OCI-LY1 (cell line): ENCODE measurements at regions not wholly inside any gene's neighbourhood (a gene's known extent, or its start where the extent isn't known, plus 50 kb on each side); places are given as distances from the start of the nearest gene placed in this dataset.

ENCODE experiments used
- H2AFZ ChIP-seq: fragments of 200-600 bp; sonication (generic), shearing (Covaris generic); 2 replicates; pipeline ENCODE4 v1.6.0; 2014; ENCODE audit warnings: antibody characterized with exemption, mild to moderate bottlenecking, low read length
- H3F3A ChIP-seq: fragments of 200-600 bp; sonication (generic), shearing (Covaris generic); 2 replicates; pipeline ENCODE4 v1.6.0; 2014; ENCODE audit warnings: mild to moderate bottlenecking, antibody characterized with exemption, low read length, moderate library complexity; ENCODE audit not compliant: insufficient read depth
- H3K27ac ChIP-seq: fragments of 200-600 bp; sonication (generic); 2 replicates; pipeline ENCODE4 v1.5.1; 2014; ENCODE audit warnings: low read length, mixed run types, mild to moderate bottlenecking, low read depth; ENCODE audit not compliant: poor library complexity, severe bottlenecking
- H3K27me3 ChIP-seq: fragments of 200-600 bp; sonication (generic); 2 replicates; pipeline ENCODE4 v1.6.0; 2014; ENCODE audit warnings: antibody characterized with exemption, mild to moderate bottlenecking, low read length, moderate library complexity; ENCODE audit not compliant: insufficient read depth
- H3K36me3 ChIP-seq: fragments of 200-600 bp; sonication (generic); 2 replicates; pipeline ENCODE4 v1.6.1; 2014; ENCODE audit warnings: mild to moderate bottlenecking, antibody characterized with exemption, low read length, moderate library complexity, mixed read lengths; ENCODE audit not compliant: insufficient read depth
- H3K4me1 ChIP-seq: fragments of 200-600 bp; sonication (generic); 2 replicates; pipeline ENCODE4 v1.5.1; 2014; ENCODE audit warnings: mild to moderate bottlenecking, low read length, moderate library complexity; ENCODE audit not compliant: insufficient read depth, severe bottlenecking
- H3K4me2 ChIP-seq: fragments of 200-600 bp; sonication (generic), shearing (Covaris generic); 2 replicates; pipeline ENCODE4 v1.6.1; 2014; ENCODE audit warnings: low read length
- H3K4me3 ChIP-seq: fragments of 200-600 bp; sonication (generic); 2 replicates; pipeline ENCODE4 v1.5.1; 2014; ENCODE audit warnings: low read length, low read depth, mild to moderate bottlenecking, mixed read lengths; ENCODE audit not compliant: poor library complexity, severe bottlenecking
- H3K79me2 ChIP-seq: fragments of 200-600 bp; shearing (Covaris generic); 2 replicates; pipeline ENCODE4 v1.6.1; 2016; ENCODE audit warnings: mixed run types, low read length, mixed read lengths; ENCODE audit not compliant: insufficient read depth
- H3K9ac ChIP-seq: fragments of 200-600 bp; sonication (generic), shearing (Covaris generic); 2 replicates; pipeline ENCODE4 v1.6.1; 2014; ENCODE audit warnings: mild to moderate bottlenecking, low read length, mixed read lengths
- H3K9me2 ChIP-seq: fragments of 200-600 bp; sonication (generic), shearing (Covaris generic); 2 replicates; pipeline ENCODE4 v1.6.1; 2014; ENCODE audit warnings: low read depth, mild to moderate bottlenecking, low read length, mixed read lengths
- H3K9me3 ChIP-seq: fragments of 200-600 bp; shearing (Covaris generic); 2 replicates; pipeline ENCODE4 v1.6.1; 2014; ENCODE audit warnings: low read length, mixed read lengths
- H4K20me1 ChIP-seq: fragments of 200-600 bp; sonication (generic), shearing (Covaris generic); 2 replicates; pipeline ENCODE4 v1.6.0; 2016; ENCODE audit warnings: mild to moderate bottlenecking, low read length; ENCODE audit not compliant: insufficient read depth
- CTCF ChIP-seq: fragments of 200-600 bp; sonication (generic), shearing (Covaris generic); IDR thresholded peaks from 2 replicates; pipeline ENCODE4 v1.5.1; 2017; ENCODE audit warnings: mild to moderate bottlenecking, antibody characterized with exemption, low read length, moderate library complexity, mixed read lengths
- EZH2 ChIP-seq: fragments of 200-600 bp; sonication (generic), shearing (Covaris generic); IDR thresholded peaks from 2 replicates; pipeline ENCODE4 v1.8.0; 2017; ENCODE audit warnings: borderline replicate concordance, mixed run types, mild to moderate bottlenecking, antibody characterized with exemption, low read length, moderate library complexity, mixed read lengths

- TF ChIP-seq CTCF = peak; percentile 32
- no peak for TF ChIP-seq EZH2
- peaks cover 15% of the 10 kb centered on the region for H3K4me1 ChIP-seq
- H3K9me3 ChIP-seq = peaks cover 12% of the 10 kb centered on the region
- no peaks in the 10 kb centered on the region; the same call in 1 of the 2 replicates for H3F3A ChIP-seq
- H3K36me3 ChIP-seq = peaks cover 12% of the 10 kb centered on the region; the same call in 1 of the 2 replicates
- no peaks in the 10 kb centered on the region for H4K20me1 ChIP-seq
- H3K4me2 ChIP-seq = peak overlapping the region; percentile 11; the same call in 1 of the 2 replicates
- no peaks in the 10 kb centered on the region for H3K27me3 ChIP-seq
- no peak overlapping the region for H3K9ac ChIP-seq
- H2AFZ ChIP-seq = peak overlapping the region; percentile 41; the same call in 1 of the 2 replicates
- H3K79me2 ChIP-seq = no peaks in the 10 kb centered on the region
- no peaks in the 10 kb centered on the region for H3K9me2 ChIP-seq
- H3K4me3 ChIP-seq = no peak overlapping the region
- H3K27ac ChIP-seq = peak overlapping the region; percentile 62
These were observed 775.3 kb upstream of the POU3F3 start for GRCh38 chr2:104078431-104079157.

GRCh38 chr2:104088745-104089144 is 765.2 kb upstream of the POU3F3 start:
- no peaks in the 10 kb centered on the region for H3K27me3 ChIP-seq
- no peak overlapping the region for H3K9ac ChIP-seq
- H3K27ac ChIP-seq = no peak overlapping the region
- H3K79me2 ChIP-seq = no peaks in the 10 kb centered on the region
- TF ChIP-seq EZH2 (no peak), CTCF (no peak)
- H3K36me3 ChIP-seq = no peaks in the 10 kb centered on the region; the same call in 1 of the 2 replicates
- no peak overlapping the region for H3K4me2 ChIP-seq
- no peaks in the 10 kb centered on the region for H3K9me2 ChIP-seq
- peaks cover 33% of the 10 kb centered on the region for H3K4me1 ChIP-seq
- no peaks in the 10 kb centered on the region for H3F3A ChIP-seq
- H2AFZ ChIP-seq = no peak overlapping the region
- H4K20me1 ChIP-seq = no peaks in the 10 kb centered on the region
- no peak overlapping the region for H3K4me3 ChIP-seq
- H3K9me3 ChIP-seq = peaks cover 5% of the 10 kb centered on the region; the same call in 1 of the 2 replicates

GRCh38 chr2:104090407-104090806 is 763.5 kb upstream of the POU3F3 start:
- Histone ChIP-seq H3K36me3 (no peaks in the 10 kb centered on the region; the same call in 1 of the 2 replicates), H3K4me2 (no peak overlapping the region), H3K9ac (no peak overlapping the region), H3F3A (no peaks in the 10 kb centered on the region), H3K4me1 (peaks cover 26% of the 10 kb centered on the region), H3K79me2 (no peaks in the 10 kb centered on the region), H3K27me3 (no peaks in the 10 kb centered on the region), H3K9me2 (no peaks in the 10 kb centered on the region), H4K20me1 (no peaks in the 10 kb centered on the region), H3K27ac (no peak overlapping the region), H2AFZ (no peak overlapping the region), H3K9me3 (peaks cover 5% of the 10 kb centered on the region; the same call in 1 of the 2 replicates), H3K4me3 (no peak overlapping the region)
- TF ChIP-seq CTCF (no peak), EZH2 (no peak)
